Upper lobe of left lung (tissue), 6 donors: ENCODE measurements at regions not wholly inside any gene's neighbourhood (a gene's known extent, or its start where the extent isn't known, plus 50 kb on each side); places are given as distances from the start of the nearest gene placed in this dataset.

Source experiments
- ATAC-seq, 2 donors: fragments of 200-7000 bp; cut with Tn5 transposase; one replicate each; pipeline ENCODE4 v1.9.1; 2022; ENCODE audit warnings: mild to moderate bottlenecking in 2 of 2, moderate library complexity in 2 of 2; ENCODE audit not compliant: low FRiP score in 2 of 2
- DNase-seq, 2 donors: peaks; one replicate each; pipeline ENCODE4 v3.0.0-alpha.2; 2019 to 2020
- H3K27ac ChIP-seq, 4 donors: fragments of 200-600 bp; sonication (generic); one replicate each; pipeline ENCODE4 v1.5.1; 2016 to 2019
- H3K27me3 ChIP-seq, 4 donors: fragments of 200-600 bp; sonication (generic); one replicate each; pipeline ENCODE4 v1.5.1; 2017 to 2019
- H3K36me3 ChIP-seq, 4 donors: fragments of 200-600 bp; sonication (generic); one replicate each; pipeline ENCODE4 v1.5.1; 2016 to 2019
- H3K4me1 ChIP-seq, 4 donors: fragments of 200-600 bp; sonication (generic); one replicate each; pipeline ENCODE4 v1.5.1; 2018 to 2019
- H3K4me3 ChIP-seq, 4 donors: fragments of 200-600 bp; sonication (generic); one replicate each; pipeline ENCODE4 v1.5.1; 2017 to 2019; ENCODE audit warnings: mild to moderate bottlenecking in 2 of 4, moderate library complexity in 1 of 4
- H3K9me3 ChIP-seq, 4 donors: fragments of 200-600 bp; sonication (generic); one replicate each; pipeline ENCODE4 v1.5.1; 2018 to 2019
- EP300 ChIP-seq, 4 donors: sonication (generic); formaldehyde crosslinking; IDR thresholded peaks; one replicate each; pipeline ENCODE4 v1.5.1; 2017; ENCODE audit warnings: antibody characterized with exemption in 4 of 4, control low read depth in 2 of 4
- POLR2A ChIP-seq, 4 donors: fragments of 450-650 bp; IDR thresholded peaks; one replicate each; pipeline ENCODE4 v1.5.1; 2016 to 2017; ENCODE audit warnings: antibody characterized with exemption in 4 of 4, mild to moderate bottlenecking in 2 of 4
- POLR2AphosphoS5 ChIP-seq, 2 donors: sonication (generic); formaldehyde crosslinking; IDR thresholded peaks; one replicate each; pipeline ENCODE4 v1.5.1; 2017; ENCODE audit warnings: antibody characterized with exemption in 2 of 2
- WGBS, 2 donors: methylation state at CpG; one replicate each; pipeline ENCODE4 v1.1.5; 2017 to 2018; 5-methylcytosine and 5-hydroxymethylcytosine counted together
- TF ChIP-seq, protein P1 (sequence below), 6 experiments: fragments of 450-650 bp in 4 of 6; fragments of 200-600 bp in 2 of 6; sonication (generic) in 2 of 6; IDR thresholded peaks; one replicate each; pipeline ENCODE4 v1.5.1; 2016 to 2019; ENCODE audit warnings: antibody characterized with exemption in 6 of 6
- donor health status: DM: no; HTN: no; CAD: no; lungs with moderate emphysema.
- donor health status: DM: no; HTN: yes; CAD: no; lungs with severe emphysema.

DNA sequence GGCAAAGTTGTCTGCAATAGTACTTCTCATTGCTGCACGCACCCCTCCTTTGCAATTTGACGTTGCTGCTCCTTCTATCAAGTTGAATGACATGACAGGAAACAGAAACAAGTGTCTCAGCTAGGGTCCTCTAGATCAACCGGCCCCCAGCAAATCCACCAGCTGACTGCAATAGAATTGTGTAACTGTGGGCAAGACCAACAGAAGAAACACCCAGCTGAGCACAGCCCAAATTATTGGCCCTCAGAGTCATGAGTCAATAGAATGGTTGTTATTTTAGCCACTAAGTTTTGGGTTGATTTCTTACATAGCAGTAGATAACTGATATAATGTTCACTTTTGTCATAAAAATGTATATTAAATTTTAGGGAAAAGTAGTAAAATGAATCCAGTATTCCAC is 202.7 kb downstream of the MAFB start:
- Histone ChIP-seq H3K4me1 (peaks cover 0 to 3% (median 0%) of the 10 kb centered on the region in 4 donors), H3K9me3 (peaks cover 0 to 8% (median 3%) of the 10 kb centered on the region in 4 donors), H3K27ac (no peak overlapping the region), H3K36me3 (no peaks in the 10 kb centered on the region), H3K27me3 (no peaks in the 10 kb centered on the region), H3K4me3 (no peak overlapping the region)
- DNase-seq = no peak
- TF ChIP-seq POLR2A (IDR thresholded peaks at IDR 0.05) (no peak), EP300 (IDR thresholded peaks at IDR 0.05) (no peak)
- WGBS, 2 donors = 74 to 81% methylated on average over 3 of the region's 3 CpGs
- no peak for ATAC-seq

DNA sequence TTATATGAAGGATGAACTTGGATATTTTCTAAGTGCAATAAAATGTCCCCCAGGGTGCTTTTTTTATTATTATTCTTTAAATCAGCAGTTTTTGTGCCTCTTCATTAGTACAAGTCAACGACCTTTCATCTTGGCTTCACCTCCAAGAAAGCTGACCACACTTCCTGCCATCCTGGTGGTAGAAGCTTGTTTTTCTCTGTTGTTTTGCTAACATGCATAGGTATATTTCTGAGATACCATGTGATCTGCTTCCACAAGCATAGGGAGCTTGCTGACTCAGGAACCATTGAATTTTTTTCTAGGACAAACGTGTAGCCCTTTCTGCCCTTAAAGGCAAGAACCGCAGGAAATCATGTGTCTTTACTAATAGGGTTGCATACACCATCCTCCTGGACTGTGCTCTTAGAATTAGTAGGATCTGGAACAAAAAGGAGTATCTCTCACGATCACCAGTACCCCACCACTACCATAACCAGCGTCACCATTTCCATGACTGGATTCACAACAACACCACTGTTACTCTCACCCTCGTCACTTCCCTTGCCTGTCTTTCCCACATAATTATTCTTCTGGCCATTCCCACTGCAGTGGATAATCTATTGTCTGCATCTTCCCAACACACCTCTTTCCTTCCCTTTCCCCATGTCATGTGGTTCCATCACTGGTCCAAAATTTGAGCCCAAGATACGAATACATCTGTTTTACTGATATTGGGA is 207.1 kb downstream of the MAFB start:
- Histone ChIP-seq H3K9me3 (peaks cover 0 to 8% (median 3%) of the 10 kb centered on the region in 4 donors), H3K4me3 (no peak overlapping the region), H3K27ac (no peak overlapping the region), H3K4me1 (no peaks in the 10 kb centered on the region), H3K27me3 (no peaks in the 10 kb centered on the region), H3K36me3 (no peaks in the 10 kb centered on the region)
- no peak for TF ChIP-seq POLR2A (IDR thresholded peaks at IDR 0.05)
- TF ChIP-seq, protein P1, sequence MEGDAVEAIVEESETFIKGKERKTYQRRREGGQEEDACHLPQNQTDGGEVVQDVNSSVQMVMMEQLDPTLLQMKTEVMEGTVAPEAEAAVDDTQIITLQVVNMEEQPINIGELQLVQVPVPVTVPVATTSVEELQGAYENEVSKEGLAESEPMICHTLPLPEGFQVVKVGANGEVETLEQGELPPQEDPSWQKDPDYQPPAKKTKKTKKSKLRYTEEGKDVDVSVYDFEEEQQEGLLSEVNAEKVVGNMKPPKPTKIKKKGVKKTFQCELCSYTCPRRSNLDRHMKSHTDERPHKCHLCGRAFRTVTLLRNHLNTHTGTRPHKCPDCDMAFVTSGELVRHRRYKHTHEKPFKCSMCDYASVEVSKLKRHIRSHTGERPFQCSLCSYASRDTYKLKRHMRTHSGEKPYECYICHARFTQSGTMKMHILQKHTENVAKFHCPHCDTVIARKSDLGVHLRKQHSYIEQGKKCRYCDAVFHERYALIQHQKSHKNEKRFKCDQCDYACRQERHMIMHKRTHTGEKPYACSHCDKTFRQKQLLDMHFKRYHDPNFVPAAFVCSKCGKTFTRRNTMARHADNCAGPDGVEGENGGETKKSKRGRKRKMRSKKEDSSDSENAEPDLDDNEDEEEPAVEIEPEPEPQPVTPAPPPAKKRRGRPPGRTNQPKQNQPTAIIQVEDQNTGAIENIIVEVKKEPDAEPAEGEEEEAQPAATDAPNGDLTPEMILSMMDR (IDR thresholded peaks at IDR 0.05) = no peak
- no peak for TF ChIP-seq POLR2AphosphoS5 (IDR thresholded peaks at IDR 0.05)
- TF ChIP-seq EP300 (IDR thresholded peaks at IDR 0.05) = no peak
- DNase-seq (no peak), ATAC-seq (no peak)
- 88 to 91% methylated on average over 7 of the region's 7 CpGs for WGBS, 2 donors

DNA sequence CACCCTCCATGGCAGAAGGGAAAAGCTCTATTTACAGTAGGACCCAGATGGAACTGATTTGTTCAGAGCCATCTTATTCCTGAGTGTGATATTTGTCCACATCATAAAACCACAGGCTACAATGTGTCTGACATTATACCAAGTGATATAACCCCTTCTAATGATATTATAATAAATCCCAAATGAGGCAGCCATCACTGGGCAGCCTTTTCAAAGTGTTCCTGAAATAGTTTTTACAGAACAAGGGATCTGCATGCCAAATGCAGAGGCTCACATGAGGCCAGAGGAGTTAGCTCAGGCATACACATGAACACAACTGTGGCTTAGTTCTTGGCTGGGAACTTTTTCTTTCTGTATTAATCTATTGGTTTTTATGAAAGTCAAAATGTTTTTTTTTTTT is 207.7 kb downstream of the MAFB start:
- peak in 1 of 2 donors; percentile 82 for ATAC-seq
- Histone ChIP-seq H3K27ac (no peak overlapping the region), H3K4me3 (no peak overlapping the region), H3K27me3 (no peaks in the 10 kb centered on the region), H3K4me1 (no peaks in the 10 kb centered on the region), H3K9me3 (peaks cover 0 to 6% (median 1%) of the 10 kb centered on the region in 4 donors), H3K36me3 (no peaks in the 10 kb centered on the region)
- DNase-seq = no peak
- TF ChIP-seq EP300 (IDR thresholded peaks at IDR 0.05) (no peak), POLR2AphosphoS5 (IDR thresholded peaks at IDR 0.05) (no peak), POLR2A (IDR thresholded peaks at IDR 0.05) (no peak)
- TF ChIP-seq, protein P1 (IDR thresholded peaks at IDR 0.05) = no peak

DNA sequence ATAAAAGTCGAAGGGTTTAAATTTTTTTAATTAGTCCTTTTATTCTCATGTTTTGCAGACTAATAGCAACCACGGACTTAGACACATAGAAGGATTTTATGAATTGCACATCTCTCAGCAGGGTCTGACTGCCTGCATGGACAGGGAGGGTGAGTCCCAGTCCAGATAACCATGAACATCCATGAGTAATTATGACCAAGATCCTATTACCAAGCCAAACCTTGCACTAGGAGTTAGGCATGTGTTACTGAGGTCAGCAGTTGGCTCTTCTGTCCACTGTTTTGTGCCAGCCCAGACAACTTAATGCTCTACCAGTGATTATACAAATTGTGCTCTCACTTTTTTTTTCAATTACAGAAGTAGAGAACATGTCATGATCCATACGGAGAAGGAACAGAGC is 211.2 kb downstream of the MAFB start:
- H3K4me3 ChIP-seq = no peak overlapping the region
- no peak overlapping the region for H3K27ac ChIP-seq

DNA sequence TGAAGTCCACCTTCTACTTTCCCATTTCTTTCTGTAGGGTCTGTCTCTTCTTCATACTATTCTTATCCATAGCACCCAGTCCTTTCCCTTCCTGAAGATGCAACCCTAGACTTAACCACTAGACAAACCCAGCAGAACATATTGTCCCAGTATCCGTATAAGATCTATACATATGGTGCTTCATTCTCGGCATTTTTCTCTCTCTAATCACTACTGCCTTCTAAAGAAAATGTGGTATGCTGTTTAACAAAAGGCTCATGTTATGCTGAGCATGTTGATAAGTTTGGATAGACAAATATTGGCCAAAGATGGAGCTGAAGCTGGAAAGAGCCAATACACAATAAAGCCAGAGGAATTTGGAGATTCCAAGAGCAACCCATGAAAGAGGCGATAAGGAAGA is 212.6 kb downstream of the MAFB start:
- H3K36me3 ChIP-seq = no peaks in the 10 kb centered on the region
- no peak overlapping the region for H3K27ac ChIP-seq
- H3K27me3 ChIP-seq = no peaks in the 10 kb centered on the region
- H3K9me3 ChIP-seq = no peaks in the 10 kb centered on the region
- no peak for ATAC-seq
- peaks cover 0 to 7% (median 0%) of the 10 kb centered on the region in 4 donors for H3K4me1 ChIP-seq
- WGBS, 2 donors = 90 to 93% methylated on average over 3 of the region's 3 CpGs
- TF ChIP-seq, protein P1 (IDR thresholded peaks at IDR 0.05) = no peak
- no peak for TF ChIP-seq POLR2AphosphoS5 (IDR thresholded peaks at IDR 0.05)
- no peak for TF ChIP-seq POLR2A (IDR thresholded peaks at IDR 0.05)
- TF ChIP-seq EP300 (IDR thresholded peaks at IDR 0.05) = no peak
- no peak for DNase-seq
- no peak overlapping the region for H3K4me3 ChIP-seq

More for the DNA sequence above, 211.2 kb downstream of the MAFB start:
- H3K4me1 ChIP-seq = peaks cover 0 to 7% (median 0%) of the 10 kb centered on the region in 4 donors
- no peaks in the 10 kb centered on the region for H3K9me3 ChIP-seq
- WGBS, 2 donors = 73 to 86% methylated on average over 3 of the region's 3 CpGs
- TF ChIP-seq EP300 (IDR thresholded peaks at IDR 0.05) (no peak), POLR2AphosphoS5 (IDR thresholded peaks at IDR 0.05) (no peak), POLR2A (IDR thresholded peaks at IDR 0.05) (no peak)
- TF ChIP-seq, protein P1 (IDR thresholded peaks at IDR 0.05) = no peak
- H3K36me3 ChIP-seq = no peaks in the 10 kb centered on the region
- ATAC-seq (peak in 1 of 2 donors; percentile 83), DNase-seq (no peak)
- H3K27me3 ChIP-seq = no peaks in the 10 kb centered on the region
